ENCODE measurements at regions not wholly inside any gene's neighbourhood (a gene's known extent, or its start where the extent isn't known, plus 50 kb on each side); places are given as distances from the start of the nearest gene placed in this dataset.

GRCh38 chr7:84538268-84538667 lies 343.7 kb upstream of the SEMA3A start:
- Histone ChIP-seq H3K9me3 (ENCODE audit: control insufficient read depth, insufficient read depth, low read depth, low read length) (no peaks in the 10 kb centered on the region), H3K27ac (ENCODE audit: low read length) (no peak overlapping the region; the same call in 1 of the 2 replicates), H3K4me1 (ENCODE audit: control insufficient read depth, insufficient read depth, low read length) (peaks cover 3% of the 10 kb centered on the region; the same call in 1 of the 2 replicates), H3K4me3 (ENCODE audit: low read depth in 2 of 2, low read length in 2 of 2) (no peak overlapping the region), H3K36me3 (ENCODE audit: control insufficient read depth, insufficient read depth, low read length) (no peaks in the 10 kb centered on the region), H3K27me3 (ENCODE audit: control insufficient read depth, insufficient read depth, low read length) (no peaks in the 10 kb centered on the region)
- intact Hi-C loops (cut with micrococcal nuclease; ENCODE audit: unreplicated experiment) (no loop called here), in situ Hi-C loops (cut with HindIII; ENCODE audit: low pct_unique_long_range_greater_than_20kb, low sequenced_read_pairs) (no loop called here)
- BruUV-seq (replicated peaks), result no TSS peak
- ChIA-PET POLR2A (interaction anchor here (0.6 kb wide), 1 partner anchor 1061 kb away, joined by 17 read pairs; no protein-coding TSS in a partner anchor), CTCF (interaction anchor here (0.6 kb wide), 1 partner anchor 582 kb away, joined by 12 read pairs; no protein-coding TSS in a partner anchor)
- no peak for TF ChIP-seq CTCF (IDR thresholded peaks at IDR 0.05)
- TF ChIP-seq TCF7L2 (IDR thresholded peaks at IDR 0.05; ENCODE audit: low read depth, low read length), result no peak
- TF ChIP-seq SIN3A (IDR thresholded peaks at IDR 0.05; ENCODE audit: borderline replicate concordance, insufficient read depth, low read depth, low read length), result no peak
- no peak for TF ChIP-seq REST (IDR thresholded peaks at IDR 0.05; ENCODE audit: insufficient read depth in 1 of 2, low read depth in 2 of 2, low read length in 1 of 2)
- no peak for DNase-seq (ENCODE audit: low read depth, low spot score)
- ATAC-seq, result no peak

GRCh38 chr7:84536271-84536870 lies 341.8 kb upstream of the SEMA3A start:
- H3K27me3 ChIP-seq (ENCODE audit: control insufficient read depth, insufficient read depth, low read length), result no peaks in the 10 kb centered on the region
- no TSS peak for BruUV-seq (replicated peaks)
- H3K36me3 ChIP-seq (ENCODE audit: control insufficient read depth, insufficient read depth, low read length), result no peaks in the 10 kb centered on the region; the same call in 1 of the 2 replicates
- ChIA-PET CTCF (no interaction called here), POLR2A (no interaction called here)
- peaks cover 3% of the 10 kb centered on the region; the same call in 1 of the 2 replicates for H3K4me1 ChIP-seq (ENCODE audit: control insufficient read depth, insufficient read depth, low read length)
- DNase-seq (ENCODE audit: low read depth, low spot score) (no peak), ATAC-seq (peak; percentile 51; the same call in 1 of the 2 replicates)
- H3K4me3 ChIP-seq (ENCODE audit: low read depth in 2 of 2, low read length in 2 of 2), result no peak overlapping the region
- peak overlapping the region; percentile 46; the same call in 1 of the 2 replicates for H3K27ac ChIP-seq (ENCODE audit: low read length)
- no peaks in the 10 kb centered on the region for H3K9me3 ChIP-seq (ENCODE audit: control insufficient read depth, insufficient read depth, low read depth, low read length)
- intact Hi-C loops (cut with micrococcal nuclease; ENCODE audit: unreplicated experiment), result no loop called here
- in situ Hi-C loops (cut with HindIII; ENCODE audit: low pct_unique_long_range_greater_than_20kb, low sequenced_read_pairs), result no loop called here
- no peak for TF ChIP-seq SIN3A (IDR thresholded peaks at IDR 0.05; ENCODE audit: borderline replicate concordance, insufficient read depth, low read depth, low read length)
- no peak for TF ChIP-seq POLR2AphosphoS5 (IDR thresholded peaks at IDR 0.05; ENCODE audit: low read depth, low read length)
- TF ChIP-seq CTCF (IDR thresholded peaks at IDR 0.05), result no peak
- TF ChIP-seq REST (IDR thresholded peaks at IDR 0.05; ENCODE audit: insufficient read depth in 1 of 2, low read depth in 2 of 2, low read length in 1 of 2), result no peak
- 0 out of 2 replicates have a peak, but pooled peaks have one; percentile 21 for TF ChIP-seq TCF7L2 (IDR thresholded peaks at IDR 0.05; ENCODE audit: low read depth, low read length)
